CD4-positive, alpha-beta T cell (primary cell): ENCODE measurements at regions not wholly inside any gene's neighbourhood (a gene's known extent, or its start where the extent isn't known, plus 50 kb on each side); places are given as distances from the start of the nearest gene placed in this dataset.

Experiments used
- ATAC-seq: fragments of 200-7000 bp; cut with Tn5 transposase; one replicate; pipeline ENCODE4 v1.10.0; 2022; ENCODE audit warnings: mild to moderate bottlenecking; ENCODE audit not compliant: poor library complexity
- CTCF ChIA-PET: fragments of 350-600 bp; sonication (Branson Sonifier 250); formaldehyde crosslinking; loops from one replicate; lab custom pipeline; 2021; ENCODE audit warnings: antibody characterized with exemption, inconsistent platforms; lab: Charles Lee
- POLR2A ChIA-PET: fragments of 350-600 bp; sonication (Branson Sonifier 250); formaldehyde crosslinking; loops from one replicate; lab custom pipeline; 2021; ENCODE audit warnings: antibody characterized with exemption, inconsistent platforms; lab: Charles Lee
- DNase-seq, 14 experiments: peaks; one replicate each; pipeline ENCODE4 v3.0.0-alpha.2; 2013 to 2020; ENCODE audit warnings: mixed read lengths in 2 of 14
- H3K27ac ChIP-seq, 2 donors: one replicate each; pipeline versions ENCODE4 v1.5.1 to v1.7.0; 2013; ENCODE audit warnings: low read length in 2 of 2, low read depth in 1 of 2, mild to moderate bottlenecking in 1 of 2
- H3K27me3 ChIP-seq, 2 experiments: 1 replicate in 1 of 2; 2 replicates in 1 of 2; pipeline versions ENCODE4 v1.6.1 to v1.7.0; 2013; ENCODE audit warnings: low read length in 2 of 2, control low read depth in 1 of 2, mild to moderate bottlenecking in 1 of 2, moderate library complexity in 1 of 2; ENCODE audit not compliant: insufficient read depth in 2 of 2, control insufficient read depth in 1 of 2
- H3K36me3 ChIP-seq: one replicate; pipeline ENCODE4 v1.6.1; 2013; ENCODE audit warnings: low read length, control low read depth; ENCODE audit not compliant: insufficient read depth
- H3K4me1 ChIP-seq: one replicate; pipeline ENCODE4 v1.6.1; 2013; ENCODE audit warnings: low read length, control low read depth; ENCODE audit not compliant: insufficient read depth
- H3K4me3 ChIP-seq: one replicate; pipeline ENCODE4 v1.5.1; 2013; ENCODE audit warnings: mild to moderate bottlenecking, low read length, moderate library complexity
- H3K9me3 ChIP-seq, 2 experiments: 1 replicate in 1 of 2; 2 replicates in 1 of 2; pipeline versions ENCODE4 v1.6.1 to v1.7.0; 2013; ENCODE audit warnings: low read length in 2 of 2, mild to moderate bottlenecking in 2 of 2, control low read depth in 1 of 2, moderate library complexity in 1 of 2; ENCODE audit not compliant: control insufficient read depth in 1 of 2, insufficient read depth in 1 of 2
- H3K27ac Mint-ChIP-seq: one replicate; pipeline ENCODE4 v1.8.0; 2020; ENCODE audit warnings: mixed read lengths
- H3K27me3 Mint-ChIP-seq: one replicate; pipeline ENCODE4 v1.8.0; 2021; ENCODE audit warnings: mixed read lengths
- H3K36me3 Mint-ChIP-seq: one replicate; pipeline ENCODE4 v1.8.0; 2021; ENCODE audit warnings: low read depth, mixed read lengths
- H3K4me1 Mint-ChIP-seq: one replicate; pipeline ENCODE4 v1.8.0; 2021; ENCODE audit warnings: low read depth, mixed read lengths
- H3K4me3 Mint-ChIP-seq: one replicate; pipeline ENCODE4 v1.8.0; 2020; ENCODE audit warnings: mild to moderate bottlenecking, mixed read lengths
- H3K9me3 Mint-ChIP-seq: one replicate; pipeline ENCODE4 v1.8.0; 2020; ENCODE audit warnings: mixed read lengths
- CTCF ChIP-seq: fragments of 200-600 bp; IDR thresholded peaks from one replicate; pipeline ENCODE4 v1.8.0; 2022; ENCODE audit warnings: antibody characterized with exemption, mild to moderate bottlenecking
- intact Hi-C, 2 experiments: fragments of 100-400 bp; cut with DNase I in 1 of 2; cut with micrococcal nuclease in 1 of 2; formaldehyde crosslinking; loops; one replicate each; pipeline versions ENCODE4 v1.15.1 to v1.9.0; 2023 to 2025; cut with DNase I, micrococcal nuclease

GRCh38 chr2:21642647-21643046 is 518.9 kb downstream of the TDRD15 start:
- H3K4me3 ChIP-seq: no peak overlapping the region
- H3K27ac ChIP-seq: no peak overlapping the region
- peaks cover 8% of the 10 kb centered on the region for H3K9me3 Mint-ChIP-seq
- intact Hi-C loops: no loop called here
- ATAC-seq (no peak), DNase-seq (no peak)
- H3K4me3 Mint-ChIP-seq: no peak overlapping the region
- no peaks in the 10 kb centered on the region for H3K4me1 Mint-ChIP-seq
- ChIA-PET POLR2A (no interaction called here), CTCF (no interaction called here)
- H3K27me3 Mint-ChIP-seq: no peaks in the 10 kb centered on the region
- no peak overlapping the region for H3K27ac Mint-ChIP-seq
- H3K9me3 ChIP-seq: peaks cover 0 to 5% of the 10 kb centered on the region in 2 experiments
- H3K36me3 ChIP-seq: no peaks in the 10 kb centered on the region
- H3K4me1 ChIP-seq: no peaks in the 10 kb centered on the region
- H3K27me3 ChIP-seq: no peaks in the 10 kb centered on the region
- no peak for TF ChIP-seq CTCF
- H3K36me3 Mint-ChIP-seq: no peaks in the 10 kb centered on the region

DNA sequence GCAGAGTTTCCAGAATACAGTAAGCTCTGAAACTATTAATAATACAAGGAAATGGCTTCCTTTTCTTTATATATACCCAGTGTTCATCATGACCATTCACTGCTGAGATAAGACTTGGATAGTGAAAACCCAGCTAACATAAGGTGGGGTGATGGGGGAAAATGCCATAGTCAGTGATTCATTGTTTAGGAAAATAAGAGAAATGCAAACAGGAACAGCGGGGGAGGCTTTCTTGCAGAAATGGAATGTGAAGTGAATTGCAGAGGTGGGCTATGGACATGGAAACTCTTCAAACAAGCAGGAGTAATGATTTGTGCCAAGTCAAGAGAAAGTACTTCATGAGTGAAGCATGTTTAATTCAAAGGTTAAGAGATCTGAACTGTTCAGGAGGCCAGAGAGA is 519.4 kb downstream of the TDRD15 start:
- H3K9me3 Mint-ChIP-seq: peaks cover 8% of the 10 kb centered on the region
- no peak overlapping the region for H3K4me3 Mint-ChIP-seq
- no peaks in the 10 kb centered on the region for H3K4me1 Mint-ChIP-seq
- H3K9me3 ChIP-seq: peaks cover 0 to 5% of the 10 kb centered on the region in 2 experiments
- no peak overlapping the region for H3K27ac Mint-ChIP-seq
- ChIA-PET POLR2A (no interaction called here), CTCF (no interaction called here)
- no peak for TF ChIP-seq CTCF
- DNase-seq: no peak
- H3K27me3 Mint-ChIP-seq: no peaks in the 10 kb centered on the region
- intact Hi-C loops: no loop called here
- no peaks in the 10 kb centered on the region for H3K4me1 ChIP-seq
- no peaks in the 10 kb centered on the region for H3K36me3 ChIP-seq
- H3K36me3 Mint-ChIP-seq: no peaks in the 10 kb centered on the region
- no peak overlapping the region for H3K27ac ChIP-seq
- H3K4me3 ChIP-seq: no peak overlapping the region
- H3K27me3 ChIP-seq: no peaks in the 10 kb centered on the region
- ATAC-seq: no peak

GRCh38 chr2:21644266-21644665 is 520.5 kb downstream of the TDRD15 start:
- Mint-ChIP-seq H3K27ac (no peak overlapping the region), H3K4me3 (no peak overlapping the region), H3K27me3 (no peaks in the 10 kb centered on the region), H3K36me3 (no peaks in the 10 kb centered on the region), H3K4me1 (no peaks in the 10 kb centered on the region), H3K9me3 (peaks cover 8% of the 10 kb centered on the region)
- Histone ChIP-seq H3K4me3 (no peak overlapping the region), H3K4me1 (no peaks in the 10 kb centered on the region), H3K9me3 (peaks cover 0 to 5% of the 10 kb centered on the region in 2 experiments), H3K27ac (no peak overlapping the region), H3K36me3 (no peaks in the 10 kb centered on the region), H3K27me3 (no peaks in the 10 kb centered on the region)
- intact Hi-C loops: no loop called here
- no peak for TF ChIP-seq CTCF
- ATAC-seq (no peak), DNase-seq (no peak)
- ChIA-PET POLR2A (no interaction called here), CTCF (no interaction called here)
